ENCODE measurements at regions not wholly inside any gene's neighbourhood (a gene's known extent, or its start where the extent isn't known, plus 50 kb on each side); places are given as distances from the start of the nearest gene placed in this dataset.

GRCh38 chr12:66859751-66860440 is 181.0 kb upstream of the GRIP1 start:
- DNase-seq = no peak

GRCh38 chr12:66860752-66861750 is 182.2 kb upstream of the GRIP1 start:
- peak; percentile 56 for DNase-seq

- DNase-seq = no peak
These were observed 183.6 kb upstream of the GRIP1 start for GRCh38 chr12:66862356-66862985.

- DNase-seq = no peak
These were observed 184.4 kb upstream of the GRIP1 start for GRCh38 chr12:66863276-66863675.

- no peak for DNase-seq
These were observed 199.0 kb upstream of the GRIP1 start for GRCh38 chr12:66877925-66878324.

GRCh38 chr12:66879409-66879808 is 200.5 kb upstream of the GRIP1 start:
- peak; percentile 46 for DNase-seq

- no peak for DNase-seq
These were observed 202.5 kb upstream of the GRIP1 start for GRCh38 chr12:66881386-66881785.

GRCh38 chr12:66884091-66884490 is 205.2 kb upstream of the GRIP1 start:
- no peak for DNase-seq

- DNase-seq = no peak
These were observed 206.4 kb upstream of the GRIP1 start for GRCh38 chr12:66885115-66885875.

GRCh38 chr12:66896797-66897196 is 217.9 kb upstream of the GRIP1 start:
- DNase-seq = no peak

- DNase-seq = no peak
These were observed 220.0 kb upstream of the GRIP1 start for GRCh38 chr12:66898700-66899469.

- DNase-seq = no peak
These were observed 220.7 kb upstream of the GRIP1 start for GRCh38 chr12:66899588-66899987.

GRCh38 chr12:66900616-66901015 is 221.7 kb upstream of the GRIP1 start:
- DNase-seq = peak; percentile 21

GRCh38 chr12:66901138-66901932 is 222.5 kb upstream of the GRIP1 start:
- DNase-seq = no peak

GRCh38 chr12:66902020-66902419 is 223.1 kb upstream of the GRIP1 start:
- DNase-seq = no peak

GRCh38 chr12:66903782-66904396 is 225.0 kb upstream of the GRIP1 start:
- peak; percentile 13 for DNase-seq

GRCh38 chr12:66905201-66905600 is 226.3 kb upstream of the GRIP1 start:
- DNase-seq = no peak

- DNase-seq = no peak
These were observed 231.6 kb upstream of the GRIP1 start for GRCh38 chr12:66910366-66910974.

- DNase-seq = no peak
These were observed 236.5 kb upstream of the GRIP1 start for GRCh38 chr12:66915306-66915904.

- DNase-seq = no peak
These were observed 237.3 kb upstream of the GRIP1 start for GRCh38 chr12:66916189-66916588.

Data from NCI-H774 (cell line).